Testis (tissue), 2 donors: ENCODE measurements at regions not wholly inside any gene's neighbourhood (a gene's known extent, or its start where the extent isn't known, plus 50 kb on each side); places are given as distances from the start of the nearest gene placed in this dataset.

Experiments used
- DNase-seq: peaks from one replicate; pipeline ENCODE4 v3.0.0-alpha.2; 2019
- H3K27ac ChIP-seq, 2 donors: fragments of 200-600 bp; sonication (generic); one replicate each; pipeline ENCODE4 v1.5.1; 2019
- H3K27me3 ChIP-seq: fragments of 200-600 bp; sonication (generic); one replicate; pipeline ENCODE4 v1.5.1; 2019
- H3K36me3 ChIP-seq: fragments of 200-600 bp; sonication (generic); one replicate; pipeline ENCODE4 v1.5.1; 2017; ENCODE audit warnings: low read depth; ENCODE audit errors: missing control alignments
- H3K4me1 ChIP-seq: fragments of 200-600 bp; sonication (generic); one replicate; pipeline ENCODE4 v1.5.1; 2019
- H3K4me3 ChIP-seq, 2 donors: fragments of 200-600 bp; sonication (generic); one replicate each; pipeline ENCODE4 v1.5.1; 2017 to 2019
- H3K9me3 ChIP-seq: fragments of 200-600 bp; sonication (generic); one replicate; pipeline ENCODE4 v1.5.1; 2017
- CTCF ChIP-seq, 3 experiments: fragments of 450-650 bp in 2 of 3; fragments of 200-600 bp in 1 of 3; sonication (generic) in 1 of 3; IDR thresholded peaks; one replicate each; pipeline ENCODE4 v1.5.1; 2016 to 2019; ENCODE audit warnings: antibody characterized with exemption in 3 of 3, mild to moderate bottlenecking in 2 of 3, moderate library complexity in 1 of 3
- POLR2A ChIP-seq: fragments of 450-650 bp; IDR thresholded peaks from one replicate; pipeline ENCODE4 v1.6.1; 2017; ENCODE audit warnings: antibody characterized with exemption, mild to moderate bottlenecking, moderate library complexity
- WGBS, 2 donors: methylation state at CpG; one replicate each; pipeline ENCODE4 v1.1.5; 2018; 5-methylcytosine and 5-hydroxymethylcytosine counted together
- intact Hi-C: fragments of 100-400 bp; cut with DNase I; formaldehyde crosslinking; loops from one replicate; pipeline ENCODE4 v1.15.1; 2023; ENCODE audit warnings: low total_unique reads

GRCh38 chr12:76192416-76192815 is 107.9 kb upstream of the NAP1L1 start:
- WGBS, 2 donors: 91% methylated on average over 4 of the region's 4 CpGs
- Histone ChIP-seq H3K27me3 (no peaks in the 10 kb centered on the region), H3K4me3 (no peak overlapping the region), H3K36me3 (no peaks in the 10 kb centered on the region), H3K4me1 (no peaks in the 10 kb centered on the region), H3K27ac (no peak overlapping the region), H3K9me3 (no peaks in the 10 kb centered on the region)
- no peak for DNase-seq
- TF ChIP-seq POLR2A: no peak
- no peak for TF ChIP-seq CTCF (IDR thresholded peaks at IDR 0.05)
- intact Hi-C loops: no loop called here

- intact Hi-C loops: no loop called here
- Histone ChIP-seq H3K4me3 (no peak overlapping the region), H3K4me1 (no peaks in the 10 kb centered on the region), H3K27ac (no peak overlapping the region), H3K9me3 (no peaks in the 10 kb centered on the region), H3K36me3 (no peaks in the 10 kb centered on the region), H3K27me3 (no peaks in the 10 kb centered on the region)
- no peak for DNase-seq
- TF ChIP-seq CTCF (IDR thresholded peaks at IDR 0.05) (no peak), POLR2A (no peak)
- WGBS, 2 donors: 84 to 88% methylated on average over 2 of the region's 2 CpGs
Observed at GRCh38 chr12:76190299-76190698, 105.8 kb upstream of the NAP1L1 start.

- H3K27me3 ChIP-seq: no peaks in the 10 kb centered on the region
Observed at GRCh38 chr12:76189851-76190250, 105.4 kb upstream of the NAP1L1 start.

GRCh38 chr12:76187177-76187576 is 102.7 kb upstream of the NAP1L1 start:
- intact Hi-C loops: no loop called here
- Histone ChIP-seq H3K4me3 (no peak overlapping the region), H3K4me1 (no peaks in the 10 kb centered on the region), H3K27ac (no peak overlapping the region), H3K9me3 (no peaks in the 10 kb centered on the region), H3K27me3 (no peaks in the 10 kb centered on the region), H3K36me3 (no peaks in the 10 kb centered on the region)
- DNase-seq: no peak
- TF ChIP-seq POLR2A (no peak), CTCF (IDR thresholded peaks at IDR 0.05) (no peak)
- WGBS, 2 donors: 81 to 100% methylated on average over 1 of the region's 1 CpG

More at GRCh38 chr12:76189851-76190250, 105.4 kb upstream of the NAP1L1 start:
- no peaks in the 10 kb centered on the region for H3K36me3 ChIP-seq
- H3K27ac ChIP-seq: no peak overlapping the region
- TF ChIP-seq CTCF (IDR thresholded peaks at IDR 0.05) (no peak), POLR2A (no peak)
- intact Hi-C loops: no loop called here
- no peak for DNase-seq
- no peaks in the 10 kb centered on the region for H3K4me1 ChIP-seq
- WGBS, 2 donors: 89 to 92% methylated on average over 2 of the region's 2 CpGs
- no peak overlapping the region for H3K4me3 ChIP-seq
- H3K9me3 ChIP-seq: no peaks in the 10 kb centered on the region

GRCh38 chr12:76186131-76186906 is 101.8 kb upstream of the NAP1L1 start:
- no peaks in the 10 kb centered on the region for H3K4me1 ChIP-seq
- H3K36me3 ChIP-seq: no peaks in the 10 kb centered on the region
- WGBS, 2 donors: 62 to 72% methylated on average over 6 of the region's 6 CpGs
- H3K27me3 ChIP-seq: no peaks in the 10 kb centered on the region
- H3K4me3 ChIP-seq: no peak overlapping the region
- TF ChIP-seq CTCF (IDR thresholded peaks at IDR 0.05): no peak
- no peak for TF ChIP-seq POLR2A
- DNase-seq: no peak
- intact Hi-C loops: no loop called here
- H3K27ac ChIP-seq: no peak overlapping the region
- H3K9me3 ChIP-seq: no peaks in the 10 kb centered on the region
